Activated CD4-positive, alpha-beta memory T cell treated with anti-CD3 and anti-CD28 coated beads, Interleukin-2, amount 10 ng/mL, durations not matched to agents 7 days and 5 days (primary cell): ENCODE measurements at regions not wholly inside any gene's neighbourhood (a gene's known extent, or its start where the extent isn't known, plus 50 kb on each side); places are given as distances from the start of the nearest gene placed in this dataset.
"Not testable (repeated sequence)": the region's sequence is repeated elsewhere in the genome, so short reads cannot be mapped to it uniquely, and the experiment has no call there.

Source experiments
- CTCF ChIA-PET: fragments of 350-600 bp; sonication (Branson Sonifier 250); formaldehyde crosslinking; loops from one replicate; lab custom pipeline; 2021; ENCODE audit warnings: antibody characterized with exemption, inconsistent platforms; lab: Charles Lee
- POLR2A ChIA-PET: fragments of 350-600 bp; sonication (Branson Sonifier 250); formaldehyde crosslinking; loops from one replicate; lab custom pipeline; 2021; ENCODE audit warnings: antibody characterized with exemption; lab: Charles Lee
- DNase-seq: peaks from one replicate; pipeline ENCODE4 v3.0.0-alpha.2; 2020
- H3K27ac Mint-ChIP-seq: one replicate; pipeline ENCODE4 v1.8.0; 2021; ENCODE audit warnings: mild to moderate bottlenecking, mixed read lengths
- H3K27me3 Mint-ChIP-seq: one replicate; pipeline ENCODE4 v1.8.0; 2021; ENCODE audit warnings: mixed read lengths
- H3K36me3 Mint-ChIP-seq: one replicate; pipeline ENCODE4 v1.8.0; 2021; ENCODE audit warnings: low read depth, mixed read lengths
- H3K4me1 Mint-ChIP-seq: one replicate; pipeline ENCODE4 v1.8.0; 2021; ENCODE audit warnings: mixed read lengths
- H3K4me3 Mint-ChIP-seq: one replicate; pipeline ENCODE4 v1.8.0; 2021; ENCODE audit warnings: mild to moderate bottlenecking, mixed read lengths
- H3K9me3 Mint-ChIP-seq: one replicate; pipeline ENCODE4 v1.8.0; 2021; ENCODE audit warnings: mixed read lengths

GRCh38 chrX:150262456-150262855 is 100.7 kb upstream of the MAMLD1 start:
- ChIA-PET POLR2A (no interaction called here), CTCF (no interaction called here)
- no peaks in the 10 kb centered on the region for H3K9me3 Mint-ChIP-seq
- no peaks in the 10 kb centered on the region for H3K36me3 Mint-ChIP-seq
- H3K27me3 Mint-ChIP-seq = no peaks in the 10 kb centered on the region
- no peaks in the 10 kb centered on the region for H3K4me1 Mint-ChIP-seq
- no peak overlapping the region for H3K4me3 Mint-ChIP-seq
- no peak for DNase-seq
- no peak overlapping the region for H3K27ac Mint-ChIP-seq

DNA sequence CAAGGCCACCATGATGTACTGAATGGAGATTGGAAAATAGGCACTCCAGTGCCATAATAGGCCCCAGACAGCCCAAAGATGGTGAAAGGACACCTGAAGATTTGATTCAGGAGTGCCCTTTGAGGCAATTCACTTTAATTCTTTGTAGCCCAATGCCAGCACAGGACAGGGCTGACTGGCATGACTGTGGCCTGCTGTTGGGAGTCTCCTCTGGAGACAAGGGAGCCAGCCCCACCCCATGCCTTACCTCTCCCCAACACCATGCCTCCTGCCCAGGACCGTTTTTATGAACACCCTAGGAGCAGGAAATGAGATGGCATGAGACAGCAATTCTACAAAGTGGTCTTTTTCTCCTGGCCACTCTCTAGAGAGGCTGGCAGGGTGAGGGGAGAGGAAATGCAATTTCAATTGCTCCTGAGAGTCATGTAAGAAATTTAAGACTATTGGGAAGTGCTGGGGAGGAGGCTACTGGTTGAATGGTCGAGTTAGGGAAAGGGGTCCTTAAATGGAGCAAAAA is 94.2 kb upstream of the MAMLD1 start:
- ChIA-PET POLR2A (no interaction called here), CTCF (no interaction called here)
- H3K9me3 Mint-ChIP-seq = no peaks in the 10 kb centered on the region
- no peak overlapping the region for H3K4me3 Mint-ChIP-seq
- no peaks in the 10 kb centered on the region for H3K27me3 Mint-ChIP-seq
- no peak for DNase-seq
- H3K4me1 Mint-ChIP-seq = no peaks in the 10 kb centered on the region
- H3K36me3 Mint-ChIP-seq = no peaks in the 10 kb centered on the region
- no peak overlapping the region for H3K27ac Mint-ChIP-seq

GRCh38 chrX:150269605-150270254 is 93.4 kb upstream of the MAMLD1 start:
- Mint-ChIP-seq H3K4me1 (no peaks in the 10 kb centered on the region), H3K27me3 (no peaks in the 10 kb centered on the region), H3K36me3 (no peaks in the 10 kb centered on the region), H3K27ac (no peak overlapping the region), H3K4me3 (no peak overlapping the region), H3K9me3 (no peaks in the 10 kb centered on the region)
- no peak for DNase-seq
- ChIA-PET POLR2A (no interaction called here), CTCF (no interaction called here)

- Mint-ChIP-seq H3K4me1 (no peaks in the 10 kb centered on the region), H3K9me3 (no peaks in the 10 kb centered on the region), H3K27ac (no peak overlapping the region), H3K27me3 (no peaks in the 10 kb centered on the region), H3K36me3 (no peaks in the 10 kb centered on the region), H3K4me3 (no peak overlapping the region)
- CTCF ChIA-PET = no interaction called here
- no peak for DNase-seq
- POLR2A ChIA-PET = no interaction called here
Observed at GRCh38 chrX:150270622-150271021, 92.5 kb upstream of the MAMLD1 start.

- H3K4me3 Mint-ChIP-seq, H3K27me3 Mint-ChIP-seq, DNase-seq, H3K27ac Mint-ChIP-seq, H3K9me3 Mint-ChIP-seq, H3K4me1 Mint-ChIP-seq, CTCF ChIA-PET, POLR2A ChIA-PET, H3K36me3 Mint-ChIP-seq: not testable (repeated sequence)
Observed at GRCh38 chrX:150273575-150274294, 89.4 kb upstream of the MAMLD1 start.

GRCh38 chrX:150282953-150283352 is 80.2 kb upstream of the MAMLD1 start:
- ChIA-PET POLR2A (no interaction called here), CTCF (no interaction called here)
- no peaks in the 10 kb centered on the region for H3K4me1 Mint-ChIP-seq
- H3K9me3 Mint-ChIP-seq = no peaks in the 10 kb centered on the region
- H3K27ac Mint-ChIP-seq = no peak overlapping the region
- H3K4me3 Mint-ChIP-seq = no peak overlapping the region
- no peak for DNase-seq
- H3K36me3 Mint-ChIP-seq = no peaks in the 10 kb centered on the region
- H3K27me3 Mint-ChIP-seq = peaks cover 3% of the 10 kb centered on the region

DNA sequence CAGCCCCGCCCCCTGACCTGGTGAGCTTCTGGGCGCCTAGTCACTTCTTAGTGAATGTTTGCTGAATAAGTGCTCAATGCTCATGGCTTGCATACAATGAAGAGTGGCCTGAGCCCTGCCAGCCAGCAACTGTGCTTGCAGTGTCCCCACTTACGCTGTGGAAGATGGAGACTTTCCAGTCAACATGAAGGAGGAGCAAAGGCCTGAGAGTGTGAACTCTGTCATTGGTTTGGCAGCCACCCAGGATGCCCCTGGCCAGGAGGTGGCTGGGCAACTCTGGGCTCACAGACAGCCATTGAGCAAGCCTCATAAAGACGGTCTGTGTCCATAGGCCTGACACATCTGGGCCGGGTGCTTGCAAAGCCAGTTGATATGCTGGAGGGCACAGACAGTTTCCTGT is 72.1 kb upstream of the MAMLD1 start:
- Mint-ChIP-seq H3K36me3 (no peaks in the 10 kb centered on the region), H3K4me3 (no peak overlapping the region), H3K27me3 (no peaks in the 10 kb centered on the region), H3K4me1 (no peaks in the 10 kb centered on the region), H3K9me3 (no peaks in the 10 kb centered on the region), H3K27ac (no peak overlapping the region)
- ChIA-PET POLR2A (no interaction called here), CTCF (no interaction called here)
- DNase-seq = no peak

- no peaks in the 10 kb centered on the region for H3K4me1 Mint-ChIP-seq
- DNase-seq = no peak
- no peak overlapping the region for H3K4me3 Mint-ChIP-seq
- no peaks in the 10 kb centered on the region for H3K9me3 Mint-ChIP-seq
- H3K36me3 Mint-ChIP-seq = no peaks in the 10 kb centered on the region
- H3K27ac Mint-ChIP-seq = no peak overlapping the region
- no peaks in the 10 kb centered on the region for H3K27me3 Mint-ChIP-seq
- CTCF ChIA-PET = no interaction called here
- POLR2A ChIA-PET = no interaction called here
Observed at GRCh38 chrX:150293311-150294013, 69.7 kb upstream of the MAMLD1 start.

DNA sequence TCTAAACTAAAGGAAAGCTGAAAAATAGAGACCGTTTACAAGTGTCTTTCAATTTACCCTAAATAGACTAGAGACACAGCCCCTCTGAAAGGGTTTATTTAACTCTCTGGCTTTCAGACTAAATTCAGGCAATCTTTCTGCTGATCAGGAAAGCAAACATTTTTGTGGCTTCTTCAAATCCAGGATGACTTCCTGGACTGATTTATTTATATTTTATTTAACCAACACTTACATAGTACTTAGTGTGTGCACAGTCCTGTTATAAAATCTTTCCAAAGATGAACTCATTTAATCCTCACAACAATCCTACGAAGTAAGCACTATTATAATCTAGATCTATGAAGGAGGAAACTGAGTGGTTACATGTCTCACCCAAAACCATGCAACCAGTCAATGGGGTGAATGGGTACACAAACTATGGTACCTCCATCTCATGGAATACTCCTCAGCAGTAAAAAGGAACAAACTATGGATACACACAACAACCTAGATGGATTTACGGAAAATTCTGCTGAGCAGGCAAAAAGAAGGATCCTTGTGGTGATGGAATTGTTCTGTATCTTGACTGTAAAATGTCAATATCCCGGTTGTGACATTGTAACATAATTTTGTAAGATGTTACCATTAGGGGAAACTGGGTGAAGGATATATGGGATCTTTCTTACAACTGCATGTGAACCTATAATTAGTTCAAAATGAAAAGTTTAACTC is 64.1 kb upstream of the MAMLD1 start:
- Mint-ChIP-seq H3K4me3 (no peak overlapping the region), H3K36me3 (no peaks in the 10 kb centered on the region), H3K27me3 (no peaks in the 10 kb centered on the region), H3K27ac (no peak overlapping the region), H3K4me1 (no peaks in the 10 kb centered on the region), H3K9me3 (no peaks in the 10 kb centered on the region)
- POLR2A ChIA-PET = no interaction called here
- CTCF ChIA-PET = no interaction called here
- DNase-seq = no peak

- no peaks in the 10 kb centered on the region for H3K9me3 Mint-ChIP-seq
- no peak overlapping the region for H3K27ac Mint-ChIP-seq
- ChIA-PET POLR2A (no interaction called here), CTCF (no interaction called here)
- H3K36me3 Mint-ChIP-seq = no peaks in the 10 kb centered on the region
- H3K4me1 Mint-ChIP-seq = no peaks in the 10 kb centered on the region
- H3K4me3 Mint-ChIP-seq = no peak overlapping the region
- no peak for DNase-seq
- no peaks in the 10 kb centered on the region for H3K27me3 Mint-ChIP-seq
Observed at GRCh38 chrX:150299579-150299978, 63.5 kb upstream of the MAMLD1 start.

DNA sequence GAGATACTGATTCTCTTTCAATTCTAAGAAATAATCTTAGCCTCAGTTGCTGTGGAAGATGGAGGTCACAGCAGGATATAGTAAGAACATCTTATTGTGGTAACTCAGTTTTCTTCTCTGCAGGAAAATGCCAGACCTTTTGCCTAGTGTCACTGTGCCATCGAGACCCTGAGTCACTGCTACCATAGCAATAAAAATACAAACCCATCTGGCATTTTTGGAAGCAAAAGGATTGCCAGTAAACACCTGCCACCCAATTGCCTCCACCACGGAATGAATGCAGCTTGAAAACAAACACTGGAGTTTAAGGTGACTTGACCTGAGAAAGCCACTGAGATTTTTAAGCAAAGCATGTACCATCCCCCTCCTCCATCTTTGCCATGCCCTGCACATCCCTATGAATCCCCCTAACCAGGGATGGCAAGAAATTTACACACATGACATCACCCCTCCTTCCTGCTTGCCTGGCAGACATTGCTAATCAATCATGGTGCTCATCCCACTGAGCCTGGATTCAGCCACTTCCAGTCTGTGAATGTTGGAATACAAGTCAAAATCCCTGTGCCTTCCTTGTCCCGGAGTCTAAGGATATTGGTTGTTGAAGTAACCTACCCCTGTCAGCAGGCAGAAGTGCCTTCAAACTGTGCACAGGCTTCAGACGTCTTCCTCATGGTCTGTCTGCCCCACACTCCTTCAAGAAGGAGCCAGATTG is 59.6 kb upstream of the MAMLD1 start:
- Mint-ChIP-seq H3K27ac (no peak overlapping the region), H3K4me1 (no peaks in the 10 kb centered on the region), H3K27me3 (no peaks in the 10 kb centered on the region), H3K9me3 (no peaks in the 10 kb centered on the region), H3K4me3 (no peak overlapping the region), H3K36me3 (no peaks in the 10 kb centered on the region)
- CTCF ChIA-PET = no interaction called here
- POLR2A ChIA-PET = no interaction called here
- no peak for DNase-seq

- Mint-ChIP-seq H3K4me3 (no peak overlapping the region), H3K36me3 (no peaks in the 10 kb centered on the region), H3K27ac (no peak overlapping the region), H3K4me1 (peaks cover 3% of the 10 kb centered on the region), H3K9me3 (no peaks in the 10 kb centered on the region), H3K27me3 (no peaks in the 10 kb centered on the region)
- DNase-seq = no peak
- CTCF ChIA-PET = no interaction called here
- POLR2A ChIA-PET = no interaction called here
Observed at GRCh38 chrX:150306002-150306401, 57.1 kb upstream of the MAMLD1 start.

GRCh38 chrX:150308041-150308440 is 55.1 kb upstream of the MAMLD1 start:
- Mint-ChIP-seq H3K4me3 (no peak overlapping the region), H3K27ac (no peak overlapping the region), H3K4me1 (peaks cover 3% of the 10 kb centered on the region), H3K36me3 (no peaks in the 10 kb centered on the region), H3K27me3 (no peaks in the 10 kb centered on the region), H3K9me3 (no peaks in the 10 kb centered on the region)
- no peak for DNase-seq
- CTCF ChIA-PET = no interaction called here
- POLR2A ChIA-PET = no interaction called here
